GM18502 (cell line): ENCODE measurements at regions not wholly inside any gene's neighbourhood (a gene's known extent, or its start where the extent isn't known, plus 50 kb on each side); places are given as distances from the start of the nearest gene placed in this dataset.

Experiments
- ATAC-seq: cut with Tn5 transposase; IDR thresholded peaks from one replicate; pipeline ENCODE4 v1.9.1; 2021; ENCODE audit warnings: mild to moderate bottlenecking; ENCODE audit not compliant: unreplicated experiment, poor library complexity

DNA sequence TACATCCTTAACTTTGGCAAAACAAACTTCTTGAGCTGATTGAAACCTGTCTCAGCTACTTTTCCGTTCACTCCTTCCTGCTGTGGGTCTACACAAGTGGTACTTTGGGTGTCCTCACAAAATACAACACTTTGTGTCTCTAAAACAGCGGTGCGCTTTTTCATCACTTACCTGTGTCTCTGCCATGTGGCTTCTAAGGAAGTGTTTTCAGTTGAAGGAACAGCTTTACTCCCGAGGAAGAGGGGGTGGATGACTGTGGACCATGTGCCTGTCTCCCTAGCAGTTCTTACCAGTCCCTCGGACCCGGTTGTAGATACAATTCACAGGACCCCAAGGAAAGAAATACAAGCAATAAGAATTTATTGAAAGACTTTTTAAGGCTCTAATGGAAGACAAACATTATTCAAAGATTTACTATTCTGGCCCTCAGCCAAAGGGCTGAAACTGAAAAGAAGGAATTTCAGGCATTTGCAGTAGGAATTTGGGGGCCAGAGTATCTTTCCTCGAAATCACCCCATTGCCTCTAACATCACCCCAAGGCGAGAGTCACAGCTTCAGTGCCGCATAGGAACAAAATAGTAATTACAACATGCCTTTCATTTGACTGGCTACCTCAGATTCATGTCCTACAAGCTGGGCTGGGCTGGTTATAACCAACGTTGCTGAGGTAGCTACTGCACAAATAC is 246.3 kb downstream of the ACTR3B start:
- no peak for ATAC-seq

DNA sequence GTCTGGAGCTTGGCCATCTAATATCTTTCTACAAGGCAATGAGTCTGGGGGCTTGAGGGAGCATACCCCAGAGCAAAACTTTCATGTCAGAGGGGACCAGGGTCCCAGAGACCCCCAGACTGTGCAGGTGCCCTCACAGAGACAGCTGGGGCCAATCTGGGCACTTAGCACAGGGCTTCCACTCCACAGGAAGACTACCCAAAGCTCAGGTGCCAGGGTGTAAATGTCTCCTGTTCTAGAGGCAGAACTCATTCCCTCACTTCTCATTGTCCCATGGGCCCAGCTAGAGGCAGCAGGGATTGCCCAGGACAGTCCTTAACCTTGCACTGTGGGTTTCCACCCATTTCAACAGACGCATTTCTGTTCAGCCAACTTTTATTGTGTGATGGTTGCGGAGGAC is 246.9 kb downstream of the ACTR3B start:
- ATAC-seq, result no peak

DNA sequence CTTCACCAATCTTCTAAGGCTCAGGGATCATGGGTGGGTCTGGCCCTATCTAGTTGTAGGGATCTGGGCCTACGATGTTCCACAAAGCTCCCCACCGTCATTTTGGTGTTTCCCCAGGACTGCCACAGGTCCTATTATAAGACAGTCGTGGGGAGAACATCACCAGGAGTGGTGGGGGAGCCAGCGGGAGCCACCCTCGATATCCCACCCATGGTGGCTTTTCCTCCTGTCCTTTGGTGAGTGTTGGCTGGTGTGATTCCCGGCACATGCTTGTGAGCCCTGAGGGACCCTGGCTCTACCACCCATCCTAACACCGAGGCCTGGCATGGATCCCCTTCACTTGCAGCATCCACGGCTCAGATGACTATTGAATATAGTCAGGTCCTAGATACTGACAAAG is 247.4 kb downstream of the ACTR3B start:
- no peak for ATAC-seq

DNA sequence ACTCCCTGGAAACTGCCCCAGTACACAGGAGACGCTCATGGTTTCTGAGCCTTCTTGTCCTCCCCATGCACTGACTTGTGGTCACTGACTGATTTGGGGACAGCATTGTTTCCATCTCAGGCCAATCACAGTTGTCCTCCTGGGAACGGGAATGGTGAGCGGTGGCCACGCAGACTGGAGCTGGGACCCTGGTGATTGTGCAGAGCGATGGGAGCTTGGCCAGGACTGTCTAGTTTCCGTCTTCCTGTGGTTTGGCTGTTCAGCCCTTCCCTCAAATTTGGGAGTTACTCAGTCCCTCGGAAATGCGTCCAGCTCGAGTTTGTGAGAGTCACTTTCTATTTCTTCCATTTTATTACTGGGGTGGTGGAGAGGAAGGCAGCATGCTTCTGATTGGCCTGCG is 250.9 kb downstream of the ACTR3B start:
- no peak for ATAC-seq

DNA sequence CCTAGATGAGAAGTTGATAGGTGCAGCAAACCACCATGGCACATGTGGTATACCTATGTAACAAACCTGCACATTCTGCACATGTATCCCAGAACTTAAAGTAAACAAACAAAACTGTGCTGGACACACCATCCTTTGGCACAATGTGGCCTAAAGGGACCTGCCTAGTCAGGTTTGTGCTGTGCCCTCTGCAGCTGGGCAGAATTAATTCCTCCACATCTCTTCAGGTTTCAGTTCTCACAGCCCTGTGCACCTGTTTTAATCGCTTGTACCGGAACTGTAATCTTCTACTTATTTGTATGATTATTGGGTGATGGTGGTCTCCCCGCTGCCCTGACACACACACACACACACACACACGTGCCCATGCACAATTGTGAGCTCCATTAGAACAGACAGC is 252.7 kb downstream of the ACTR3B start:
- ATAC-seq, result no peak

DNA sequence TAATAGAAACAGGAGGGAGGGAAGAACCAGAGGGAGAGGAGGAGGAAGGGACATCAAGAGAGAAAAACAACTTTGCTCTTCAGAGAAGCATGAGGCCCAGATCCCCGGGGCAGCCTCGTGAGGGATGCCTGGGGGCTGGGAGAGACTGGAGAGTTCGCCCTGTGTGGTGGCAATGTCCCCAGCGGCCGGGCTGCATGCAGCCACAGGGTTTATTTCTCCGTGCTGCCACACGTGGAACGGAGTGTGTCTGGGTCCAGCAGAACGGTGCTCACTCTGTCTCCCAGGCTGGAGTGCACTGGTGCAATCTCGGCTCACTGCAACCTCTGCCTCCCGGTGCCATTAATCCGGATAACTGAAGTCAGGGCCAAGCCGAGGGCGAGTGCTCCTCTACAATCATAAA is 257.7 kb downstream of the ACTR3B start:
- ATAC-seq, result no peak

DNA sequence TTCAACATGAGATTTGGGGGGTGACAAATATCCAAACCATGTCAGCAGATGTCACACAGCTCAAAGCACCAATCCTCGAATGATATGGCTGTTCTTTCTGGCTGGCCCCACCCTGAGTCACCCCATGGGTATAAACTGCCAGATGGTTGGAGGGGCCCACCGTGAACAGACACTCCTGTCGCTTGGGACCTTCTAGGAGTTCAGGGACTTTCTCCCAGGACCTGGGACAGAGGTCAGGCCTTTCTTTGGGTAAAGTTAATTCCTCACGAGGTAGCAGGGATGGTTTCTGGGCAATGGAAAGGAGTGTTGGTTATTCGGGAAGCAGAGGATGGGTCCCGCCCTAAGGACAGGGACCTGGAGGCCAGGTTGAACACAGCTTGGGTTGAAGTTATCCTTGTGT is 262.0 kb downstream of the ACTR3B start:
- ATAC-seq, result no peak

DNA sequence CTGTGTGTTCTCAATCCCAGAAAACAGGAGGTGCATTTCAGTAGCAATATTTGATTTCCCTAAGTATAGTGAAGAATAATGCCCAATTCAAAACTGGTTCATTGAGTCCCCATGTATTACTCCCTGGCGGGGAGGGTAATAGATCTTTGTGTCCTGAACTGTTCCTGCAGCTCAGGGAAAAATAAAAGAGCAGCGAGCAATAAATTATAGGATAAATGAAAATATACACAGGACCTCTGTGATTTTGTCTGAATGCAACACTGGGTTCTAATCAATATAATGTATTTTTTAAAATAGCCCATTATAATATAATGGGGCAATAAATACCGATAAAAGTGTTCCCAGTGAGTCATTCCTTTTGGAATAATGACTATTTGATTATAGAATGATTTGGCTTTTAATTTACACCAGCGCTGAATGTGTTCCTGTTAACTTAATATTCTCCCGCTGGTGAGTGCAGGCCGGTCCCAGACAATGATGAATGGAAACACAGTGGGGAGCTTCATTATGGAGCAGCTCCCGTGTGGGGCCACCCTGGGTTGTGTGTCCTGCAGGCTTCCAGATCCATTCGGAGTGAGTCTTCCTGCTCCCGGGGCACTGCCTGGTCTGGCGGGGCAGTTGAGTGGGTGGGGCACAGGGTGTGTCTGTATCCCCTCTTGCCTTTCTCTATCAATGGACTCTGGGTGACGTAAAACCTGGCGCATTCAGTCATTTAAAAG is 263.1 kb downstream of the ACTR3B start:
- ATAC-seq, result no peak

DNA sequence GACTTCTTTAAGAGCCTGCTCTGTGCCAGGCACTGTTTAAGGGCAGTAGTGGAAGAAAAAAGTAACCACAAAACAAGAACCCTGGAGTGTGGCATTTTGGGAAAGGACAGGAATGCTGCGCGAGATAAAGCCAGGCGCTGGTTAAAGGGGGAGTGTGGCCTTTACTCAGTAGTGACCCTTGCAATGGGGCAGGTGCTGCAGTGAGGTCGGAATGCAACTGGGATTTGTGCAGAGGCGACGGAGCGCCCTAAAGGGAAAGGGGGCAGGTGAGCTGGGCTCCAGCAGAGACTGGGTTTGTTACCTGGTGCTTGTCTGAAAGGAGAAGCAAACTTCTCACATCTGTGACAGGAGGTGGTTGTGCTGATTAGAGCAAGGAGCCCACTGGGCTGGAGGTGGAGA is 263.6 kb downstream of the ACTR3B start:
- no peak for ATAC-seq

DNA sequence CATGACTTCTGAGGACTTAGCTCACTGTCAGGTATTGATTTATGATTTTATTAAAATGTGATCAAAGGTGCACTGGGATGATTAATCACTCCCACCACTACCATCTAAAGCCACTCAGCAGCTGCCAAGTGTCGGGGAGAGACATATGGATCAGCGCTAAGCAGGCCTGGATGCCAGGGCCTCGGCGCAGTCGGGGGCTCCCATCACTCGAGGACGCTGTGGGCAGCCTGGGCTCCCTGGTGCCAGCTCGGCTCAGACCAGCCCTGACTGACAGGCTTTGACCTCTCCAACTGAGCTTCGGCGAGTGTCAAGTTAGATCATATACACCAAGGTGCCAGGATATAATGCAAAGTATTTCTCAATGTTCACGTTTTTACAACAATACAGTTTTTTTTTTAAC is 267.7 kb downstream of the ACTR3B start:
- no peak for ATAC-seq

DNA sequence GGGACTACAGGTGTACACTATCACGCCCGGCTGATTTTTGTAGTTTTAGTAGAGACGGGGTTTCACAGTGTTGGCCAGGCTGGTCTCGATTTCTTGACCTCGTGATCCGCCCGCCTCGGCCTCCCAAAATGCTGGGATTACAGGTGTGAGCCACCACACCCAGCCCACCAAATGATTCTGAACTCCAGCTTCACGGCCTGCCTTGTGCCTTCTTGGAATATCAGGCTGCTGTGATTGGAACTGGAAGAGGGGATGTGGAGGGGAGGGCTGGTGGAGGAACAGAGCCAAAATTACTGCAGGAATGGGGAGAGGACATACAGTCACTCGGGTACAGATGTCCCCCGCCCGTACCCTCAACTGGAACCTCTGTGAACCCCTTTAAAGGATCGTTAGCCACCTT is 268.4 kb downstream of the ACTR3B start:
- no peak for ATAC-seq

DNA sequence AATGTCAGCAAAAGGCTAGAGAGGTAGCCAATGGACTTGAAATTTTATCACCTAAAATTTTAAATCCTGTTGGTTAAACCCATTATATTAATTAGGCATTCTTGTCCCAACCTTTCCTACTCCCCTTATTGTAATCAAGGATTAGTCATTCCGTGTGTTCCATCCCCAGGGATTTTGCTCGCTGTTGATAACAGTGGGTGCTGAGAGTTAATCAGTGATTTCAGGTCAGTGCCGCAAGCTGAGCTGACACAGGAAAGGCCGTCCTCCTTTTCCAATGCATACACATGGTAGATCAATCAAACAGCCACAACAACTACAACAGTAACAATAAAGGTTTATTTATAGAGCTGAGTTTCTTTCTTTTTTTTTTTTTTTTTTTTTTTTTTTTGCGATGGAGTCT is 271.4 kb downstream of the ACTR3B start:
- no peak for ATAC-seq

DNA sequence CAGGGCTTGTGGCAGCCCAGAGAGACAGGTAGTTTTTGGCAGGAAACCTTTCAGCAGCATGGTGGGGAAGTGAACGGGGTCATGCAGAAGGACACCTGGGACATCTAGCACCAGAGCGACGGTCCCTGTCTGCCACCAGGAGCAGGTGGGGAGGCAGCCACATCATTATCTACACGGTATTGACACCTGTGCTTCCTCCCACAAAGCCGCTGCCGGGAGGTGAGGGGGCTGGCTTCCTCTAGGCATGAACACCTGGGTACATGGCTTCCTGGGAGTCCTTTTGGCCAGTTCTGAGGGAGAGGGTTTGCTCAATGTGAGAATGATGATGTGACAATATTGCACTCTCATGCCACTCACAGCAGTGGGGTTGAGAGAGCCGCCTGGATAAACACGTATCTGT is 275.2 kb downstream of the ACTR3B start:
- no peak for ATAC-seq

DNA sequence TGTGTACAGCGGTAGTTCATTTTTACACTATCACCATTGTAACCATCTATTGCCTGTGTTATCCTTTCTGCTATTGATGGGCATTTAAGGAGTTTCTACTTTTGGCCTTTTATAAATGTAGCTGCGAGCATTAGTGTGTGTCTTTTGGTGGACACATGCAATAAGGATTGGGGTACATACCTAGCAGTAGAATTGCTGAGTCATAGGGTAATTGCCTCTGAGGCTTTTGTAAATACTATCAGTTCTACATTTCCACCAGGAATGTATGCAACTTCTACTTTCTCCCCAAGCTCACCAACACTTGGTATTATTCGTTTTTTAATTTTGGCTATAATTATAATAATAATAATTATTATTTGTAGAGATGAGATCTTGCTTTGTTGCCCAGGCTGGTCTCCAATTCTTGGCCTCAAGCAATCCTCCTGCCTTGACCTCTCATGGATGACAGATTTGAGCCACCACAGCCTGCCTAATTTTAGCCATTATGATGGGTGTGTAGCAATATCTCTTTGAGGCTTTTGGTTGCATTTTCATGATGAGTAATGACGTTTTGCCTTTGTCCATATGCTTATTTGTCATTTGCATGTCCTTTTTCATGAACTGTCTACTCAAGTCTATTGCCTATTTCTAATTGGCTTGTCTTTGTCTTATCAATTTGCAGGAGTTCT is 277.0 kb downstream of the ACTR3B start:
- ATAC-seq, result no peak

DNA sequence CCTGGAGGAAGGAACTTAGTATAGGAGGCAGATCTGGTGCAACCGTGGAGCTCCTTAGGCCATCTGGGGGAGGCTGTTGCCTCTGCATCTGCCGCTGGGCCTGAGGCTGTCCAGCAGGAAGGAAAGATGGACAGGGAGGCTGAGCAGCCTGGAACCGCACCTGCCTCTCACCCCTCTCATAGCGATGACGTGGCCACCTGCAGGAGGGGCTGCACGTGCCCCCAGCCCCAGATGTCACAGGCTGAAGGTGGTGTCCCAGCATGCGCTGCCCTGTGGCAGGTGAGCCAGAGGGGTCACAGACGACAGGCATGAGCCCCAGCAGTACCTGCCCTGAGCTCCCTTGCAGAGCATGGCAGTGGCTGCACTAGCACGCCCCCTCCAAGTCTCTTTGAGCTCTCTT is 283.9 kb downstream of the ACTR3B start:
- no peak for ATAC-seq

DNA sequence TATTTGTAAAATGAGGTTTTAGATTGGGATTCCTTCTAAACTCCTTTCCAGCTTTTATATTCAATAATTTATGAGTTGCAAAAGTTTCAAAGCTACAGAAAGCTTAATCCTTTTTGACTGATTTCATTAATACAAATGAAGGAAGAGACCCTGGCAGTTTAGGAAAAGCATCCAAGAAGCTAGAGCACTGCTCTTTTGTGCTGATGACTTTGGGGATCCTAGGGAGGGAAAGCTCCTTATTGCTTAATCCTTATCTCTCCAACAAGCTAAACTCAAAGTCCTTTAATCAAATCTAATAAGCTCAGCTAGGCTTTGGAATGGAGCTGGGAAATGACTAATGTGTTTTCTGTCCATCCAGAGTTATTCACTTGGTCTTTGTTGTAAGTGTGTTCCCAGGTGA is 285.4 kb downstream of the ACTR3B start:
- ATAC-seq, result no peak

DNA sequence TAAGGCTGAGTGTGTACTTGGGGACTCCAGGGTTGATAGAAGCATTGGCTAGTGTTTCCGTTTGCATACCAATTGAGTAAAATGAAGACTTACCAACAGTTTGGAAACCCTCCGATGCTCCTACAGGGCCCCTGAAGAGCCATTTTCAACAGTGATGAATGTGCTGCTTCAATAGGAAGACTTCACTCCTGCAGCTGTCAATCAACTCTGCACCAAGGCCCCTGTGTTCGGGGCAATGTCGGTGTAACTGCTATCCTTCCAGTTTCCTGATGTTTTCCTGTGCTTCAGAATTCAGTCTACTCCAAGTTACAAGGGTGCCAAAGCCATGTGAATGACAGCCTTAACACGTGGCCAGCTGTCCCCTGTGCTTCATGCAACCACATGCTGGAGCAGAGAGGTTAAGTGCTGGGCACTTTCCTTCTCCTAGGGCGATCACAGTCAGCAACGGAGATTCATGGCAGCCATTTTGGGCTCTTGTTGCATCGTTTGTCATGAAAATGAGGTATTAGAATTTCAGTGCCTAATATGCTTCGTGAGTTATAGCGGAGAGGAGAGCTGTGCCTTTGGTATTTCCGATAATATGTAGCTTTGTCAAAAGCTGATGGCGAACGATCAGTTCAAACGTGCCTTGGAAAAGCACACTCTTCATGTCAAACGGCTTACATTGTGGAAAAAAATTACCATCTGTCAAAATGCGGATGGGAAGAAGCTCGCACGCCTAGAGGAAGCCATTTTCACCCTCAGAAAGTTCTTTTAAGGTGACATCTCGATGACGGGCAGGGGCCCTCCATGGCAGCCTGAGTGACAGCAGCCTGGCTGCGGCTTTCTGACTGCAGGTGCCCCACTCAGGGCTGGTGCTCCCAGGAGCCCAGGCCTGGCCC is 287.8 kb downstream of the ACTR3B start:
- no peak for ATAC-seq

DNA sequence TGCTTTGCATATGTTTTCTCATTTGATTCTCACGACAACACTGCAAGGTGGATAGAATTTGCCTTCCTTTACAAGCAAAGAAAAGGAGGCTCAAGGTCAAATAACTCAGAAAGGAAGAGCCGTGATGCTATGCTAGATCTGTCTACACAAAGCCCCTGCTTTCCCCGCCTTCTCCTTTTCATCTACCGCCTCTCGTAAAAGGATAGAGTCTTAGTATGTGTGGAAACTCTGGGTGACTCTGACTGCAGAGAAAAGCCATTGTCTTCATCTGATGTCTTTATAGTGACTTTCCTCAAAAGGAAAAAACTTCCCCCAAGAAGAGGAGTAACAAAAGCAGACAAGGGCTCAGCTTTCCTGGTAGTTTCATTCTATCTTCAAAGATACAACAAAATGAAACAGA is 292.7 kb downstream of the ACTR3B start:
- no peak for ATAC-seq

DNA sequence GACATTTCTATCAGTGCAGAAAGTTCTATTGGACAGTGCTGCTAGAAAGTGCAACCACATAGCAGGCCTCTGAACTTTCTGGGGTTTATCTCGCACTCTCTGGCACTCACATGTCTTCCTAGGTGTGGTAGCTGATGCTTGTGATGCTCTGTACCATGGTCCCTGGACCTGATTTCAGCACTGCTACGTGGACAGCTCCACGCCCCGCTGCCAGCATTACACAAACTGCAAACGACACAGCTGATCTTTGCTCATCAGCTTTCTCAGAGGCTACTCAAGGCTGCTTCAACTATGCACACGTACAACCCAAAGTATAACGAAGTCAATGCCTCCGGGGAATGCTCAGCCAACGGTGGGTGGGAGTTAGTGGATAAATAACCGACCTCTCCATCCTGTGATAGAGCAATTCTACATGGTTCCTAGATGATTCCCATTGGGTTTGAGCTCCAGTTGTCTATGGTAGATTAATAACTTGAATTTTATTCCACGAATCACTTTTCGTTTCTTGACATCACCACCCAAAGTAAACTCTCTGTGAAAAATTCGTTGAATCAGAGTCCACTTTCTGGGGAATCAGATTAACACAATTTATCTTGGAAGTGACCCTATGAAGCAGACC is 302.5 kb downstream of the ACTR3B start:
- no peak for ATAC-seq

DNA sequence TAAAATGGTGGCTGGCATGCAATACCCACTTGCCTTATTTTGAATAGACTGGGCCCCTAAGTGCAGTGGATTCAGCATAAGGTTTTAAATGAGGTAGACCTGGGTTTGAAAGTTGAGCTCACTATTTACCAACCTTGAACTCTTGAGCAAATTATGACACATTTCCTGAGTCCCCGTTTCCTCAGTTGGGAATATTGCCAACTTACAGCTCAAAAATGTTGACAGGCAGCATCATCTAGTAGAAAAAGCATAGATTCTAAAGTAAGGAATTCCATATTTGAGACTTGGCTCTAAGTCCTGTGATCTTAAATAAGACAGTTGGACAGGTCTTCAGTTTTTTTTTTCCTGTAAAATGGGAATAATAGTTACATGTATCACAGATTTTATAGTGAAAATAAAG is 305.5 kb downstream of the ACTR3B start:
- ATAC-seq, result no peak
